HAP-1 (cell line): ENCODE measurements at regions not wholly inside any gene's neighbourhood (a gene's known extent, or its start where the extent isn't known, plus 50 kb on each side); places are given as distances from the start of the nearest gene placed in this dataset.

Experiments used
- DNase-seq, 2 experiments: peaks; one replicate each; pipeline ENCODE4 v3.0.0-alpha.2; 2016 to 2020; ENCODE audit warnings: low spot score in 2 of 2
- H3K27me3 ChIP-seq: fragments of 250-450 bp; sonication (Bioruptor Pico); 2 replicates; pipeline ENCODE4 v1.5.1; 2020; ENCODE audit warnings: low read depth, mild to moderate bottlenecking, moderate library complexity
- H3K36me3 ChIP-seq: fragments of 250-450 bp; sonication (Bioruptor Pico); replicated peaks from 2 replicates; pipeline ENCODE4 v1.5.1; 2020; ENCODE audit warnings: mild to moderate bottlenecking
- H3K4me1 ChIP-seq: fragments of 250-450 bp; sonication (Bioruptor Pico); 2 replicates; pipeline ENCODE4 v1.5.1; 2020; ENCODE audit warnings: mild to moderate bottlenecking
- H3K4me3 ChIP-seq: fragments of 250-450 bp; sonication (Bioruptor Pico); 2 replicates; pipeline ENCODE4 v1.5.1; 2020; ENCODE audit warnings: mild to moderate bottlenecking, moderate library complexity
- H3K9me3 ChIP-seq: fragments of 250-450 bp; sonication (Bioruptor Pico); 2 replicates; pipeline ENCODE4 v1.5.1; 2020; ENCODE audit warnings: mild to moderate bottlenecking, moderate library complexity
- in situ Hi-C: fragments of 300-500 bp; cut with MboI; formaldehyde crosslinking; loops from 3 replicates; pipeline ENCODE4 v1.14.3; 2020; ENCODE audit warnings: low sequenced_read_pairs, inconsistent platforms, mixed read lengths

DNA sequence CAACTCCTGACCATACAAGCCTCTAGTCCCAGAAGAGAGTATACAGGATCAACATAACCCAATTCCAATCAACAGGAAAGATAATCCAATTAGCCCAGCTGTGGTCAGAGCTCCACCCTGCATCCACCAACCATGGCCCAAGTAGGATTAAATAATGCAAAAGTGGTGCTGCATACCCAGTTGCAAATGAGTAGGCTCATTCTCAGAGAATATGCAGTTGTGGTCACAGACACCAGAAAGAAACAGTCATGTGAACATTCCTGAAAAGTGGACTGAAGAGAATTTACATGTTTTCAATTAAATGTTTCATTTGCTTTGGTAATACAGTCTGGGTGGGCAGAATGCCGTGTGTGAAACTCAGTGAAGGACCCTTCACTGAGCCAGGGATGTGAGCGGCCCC, 167.2 kb upstream of the BMP4 start:
- Histone ChIP-seq H3K27me3 (no peaks in the 10 kb centered on the region), H3K4me3 (no peak overlapping the region), H3K9me3 (no peaks in the 10 kb centered on the region), H3K36me3 (no peaks in the 10 kb centered on the region), H3K4me1 (no peaks in the 10 kb centered on the region)
- DNase-seq = no peak
- in situ Hi-C loops = no loop called here

DNA sequence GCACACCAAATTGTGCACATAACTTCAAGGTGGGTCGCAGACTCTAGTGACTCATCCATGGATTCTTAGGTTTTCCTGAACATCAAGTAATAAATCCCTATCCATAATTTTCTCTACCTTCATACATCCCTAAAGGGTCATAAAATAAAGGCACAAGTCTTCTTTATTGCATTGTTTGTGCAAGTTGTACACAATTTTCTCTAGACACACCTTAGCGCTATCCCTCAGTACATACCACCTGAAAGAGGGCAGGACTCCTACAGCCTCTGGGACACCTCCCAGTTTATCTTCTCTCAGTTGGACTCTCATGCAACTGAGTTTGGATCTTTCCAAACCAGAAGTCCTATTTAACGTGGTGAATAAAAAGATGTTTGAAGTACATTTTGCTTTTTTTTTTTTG, 168.5 kb upstream of the BMP4 start:
- no peaks in the 10 kb centered on the region for H3K9me3 ChIP-seq
- H3K4me3 ChIP-seq = no peak overlapping the region
- H3K36me3 ChIP-seq = no peaks in the 10 kb centered on the region
- no peaks in the 10 kb centered on the region for H3K27me3 ChIP-seq
- no peak for DNase-seq
- in situ Hi-C loops = no loop called here
- H3K4me1 ChIP-seq = no peaks in the 10 kb centered on the region

DNA sequence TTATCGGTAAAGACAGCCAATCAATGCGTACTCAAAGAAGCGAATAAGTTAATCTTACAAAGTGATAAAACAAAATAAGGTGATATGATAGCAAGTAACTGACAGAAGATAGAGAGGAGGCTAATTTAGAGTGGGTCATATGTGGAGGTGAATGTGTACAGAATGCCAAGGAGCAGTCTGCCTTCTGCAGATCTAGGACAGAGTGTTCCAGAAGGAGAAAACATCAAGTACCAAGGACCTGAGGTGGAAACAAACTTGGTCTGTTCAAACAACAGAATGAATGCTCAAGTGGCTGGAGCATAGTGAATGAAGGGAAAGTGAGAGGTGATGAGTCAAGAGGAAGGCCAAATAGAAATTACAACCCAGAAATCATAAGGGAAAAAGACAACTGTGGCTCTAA, 170.3 kb upstream of the BMP4 start:
- H3K36me3 ChIP-seq = no peaks in the 10 kb centered on the region
- no peak overlapping the region for H3K4me3 ChIP-seq
- in situ Hi-C loops = no loop called here
- no peak for DNase-seq
- no peaks in the 10 kb centered on the region for H3K27me3 ChIP-seq
- no peaks in the 10 kb centered on the region for H3K4me1 ChIP-seq
- no peaks in the 10 kb centered on the region for H3K9me3 ChIP-seq

DNA sequence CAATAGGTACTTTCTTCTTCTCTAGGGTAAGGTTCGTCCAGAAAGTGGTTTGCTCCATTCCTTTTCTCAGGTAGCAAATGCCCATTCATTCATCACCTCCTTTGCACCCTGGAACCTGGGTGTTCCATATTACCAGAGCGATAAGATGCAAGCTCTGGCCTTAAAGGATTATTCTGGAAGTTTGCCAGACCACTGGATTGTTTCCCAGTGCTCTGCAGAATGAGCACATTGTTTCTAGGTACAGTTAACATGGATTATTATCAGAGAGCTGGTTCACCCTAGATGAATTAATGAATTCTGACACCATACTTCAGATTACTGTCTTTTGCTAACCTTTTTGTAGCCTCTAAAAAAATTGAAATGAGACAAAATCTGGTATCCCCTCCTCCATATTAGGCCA, 170.9 kb upstream of the BMP4 start:
- in situ Hi-C loops = no loop called here
- H3K27me3 ChIP-seq = no peaks in the 10 kb centered on the region
- DNase-seq = no peak

DNA sequence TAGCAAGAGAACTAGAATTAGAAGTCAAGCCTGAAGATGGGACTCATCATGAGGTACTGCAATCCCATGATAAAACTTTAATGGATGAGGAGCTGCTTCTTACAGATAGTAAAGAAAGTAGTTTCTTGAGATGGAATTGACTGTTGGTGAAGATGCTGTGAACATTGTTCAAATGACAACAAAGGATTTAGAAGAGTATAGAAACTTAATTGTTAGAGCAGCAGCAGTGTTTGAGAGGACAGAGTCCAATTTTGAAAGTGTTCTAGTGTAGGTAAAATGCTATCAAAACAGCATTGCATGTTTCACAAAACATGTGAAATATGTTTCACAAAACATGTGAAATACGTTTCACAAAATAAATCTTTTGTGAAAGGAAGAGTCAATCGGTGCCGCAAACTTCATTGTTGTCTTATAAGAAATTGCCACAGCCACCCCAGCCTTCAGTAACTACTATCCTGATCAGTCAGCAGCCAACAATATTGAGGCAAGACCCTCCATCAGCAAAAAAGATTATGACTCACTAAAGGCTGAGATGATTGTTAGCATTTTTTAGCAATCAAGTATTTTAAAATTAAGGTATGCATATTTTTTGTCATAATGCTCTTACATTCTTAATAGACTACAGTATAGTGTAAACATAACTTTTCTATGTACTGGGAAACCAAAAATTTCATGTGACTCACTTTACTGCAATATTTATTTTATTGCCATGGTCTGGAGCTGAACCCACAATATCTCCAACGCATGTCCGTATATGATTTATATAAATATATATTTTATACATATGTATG, 173.4 kb upstream of the BMP4 start:
- no peak for DNase-seq
- in situ Hi-C loops = no loop called here
- no peak overlapping the region for H3K4me3 ChIP-seq
- H3K9me3 ChIP-seq = no peaks in the 10 kb centered on the region
- peaks cover 3% of the 10 kb centered on the region; the same call in 1 of the 2 replicates for H3K27me3 ChIP-seq
- H3K4me1 ChIP-seq = no peaks in the 10 kb centered on the region
- H3K36me3 ChIP-seq = no peaks in the 10 kb centered on the region

More for the DNA sequence above, 170.9 kb upstream of the BMP4 start:
- Histone ChIP-seq H3K4me1 (no peaks in the 10 kb centered on the region), H3K4me3 (no peak overlapping the region), H3K36me3 (no peaks in the 10 kb centered on the region), H3K9me3 (no peaks in the 10 kb centered on the region)

- no peak for DNase-seq
- peaks cover 3% of the 10 kb centered on the region; the same call in 1 of the 2 replicates for H3K27me3 ChIP-seq
- no peaks in the 10 kb centered on the region for H3K9me3 ChIP-seq
- H3K4me1 ChIP-seq = no peaks in the 10 kb centered on the region
- in situ Hi-C loops = no loop called here
- H3K36me3 ChIP-seq = no peaks in the 10 kb centered on the region
- H3K4me3 ChIP-seq = no peak overlapping the region
Observed at GRCh38 chr14:54132496-54132895, 175.9 kb upstream of the BMP4 start.

- Histone ChIP-seq H3K4me3 (no peak overlapping the region), H3K36me3 (no peaks in the 10 kb centered on the region), H3K4me1 (no peaks in the 10 kb centered on the region), H3K9me3 (no peaks in the 10 kb centered on the region), H3K27me3 (peaks cover 3% of the 10 kb centered on the region; the same call in 1 of the 2 replicates)
- in situ Hi-C loops = no loop called here
- no peak for DNase-seq
Observed at GRCh38 chr14:54133896-54134295, 177.3 kb upstream of the BMP4 start.

- no peaks in the 10 kb centered on the region for H3K4me1 ChIP-seq
- H3K4me3 ChIP-seq = no peak overlapping the region
- in situ Hi-C loops = no loop called here
- H3K36me3 ChIP-seq = no peaks in the 10 kb centered on the region
- H3K27me3 ChIP-seq = peaks cover 3% of the 10 kb centered on the region; the same call in 1 of the 2 replicates
- DNase-seq = no peak
- H3K9me3 ChIP-seq = no peaks in the 10 kb centered on the region
Observed at GRCh38 chr14:54135804-54136280, 179.2 kb upstream of the BMP4 start.

- Histone ChIP-seq H3K36me3 (no peaks in the 10 kb centered on the region), H3K4me1 (no peaks in the 10 kb centered on the region), H3K4me3 (no peak overlapping the region), H3K27me3 (peaks cover 3% of the 10 kb centered on the region; the same call in 1 of the 2 replicates), H3K9me3 (no peaks in the 10 kb centered on the region)
- in situ Hi-C loops = no loop called here
- no peak for DNase-seq
Observed at GRCh38 chr14:54136894-54137613, 180.4 kb upstream of the BMP4 start.

- no peaks in the 10 kb centered on the region for H3K9me3 ChIP-seq
- H3K27me3 ChIP-seq = peaks cover 3% of the 10 kb centered on the region; the same call in 1 of the 2 replicates
- no peak overlapping the region for H3K4me3 ChIP-seq
- H3K4me1 ChIP-seq = no peaks in the 10 kb centered on the region
- in situ Hi-C loops = no loop called here
- no peak for DNase-seq
- H3K36me3 ChIP-seq = no peaks in the 10 kb centered on the region
Observed at GRCh38 chr14:54137614-54137961, 181.0 kb upstream of the BMP4 start.

DNA sequence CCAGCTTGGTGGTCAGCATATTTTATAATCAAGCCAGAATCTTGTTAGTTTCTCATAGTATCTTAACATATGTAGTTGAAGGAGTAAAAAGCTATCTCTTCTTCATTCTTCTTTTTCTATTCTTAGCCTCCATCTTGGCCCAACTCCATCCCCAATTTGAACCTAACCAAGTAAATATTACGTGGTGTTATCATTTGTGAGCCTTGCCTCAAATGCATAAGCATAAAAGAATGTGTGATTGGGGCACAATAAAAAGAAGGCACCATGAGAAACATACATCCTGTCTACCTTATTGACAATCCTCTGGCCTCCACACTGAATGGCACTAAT, 181.4 kb upstream of the BMP4 start:
- in situ Hi-C loops = no loop called here
- no peak overlapping the region for H3K4me3 ChIP-seq
- DNase-seq = no peak
- H3K27me3 ChIP-seq = peaks cover 3% of the 10 kb centered on the region; the same call in 1 of the 2 replicates
- no peaks in the 10 kb centered on the region for H3K36me3 ChIP-seq
- no peaks in the 10 kb centered on the region for H3K4me1 ChIP-seq
- no peaks in the 10 kb centered on the region for H3K9me3 ChIP-seq

- H3K27me3 ChIP-seq = peaks cover 3% of the 10 kb centered on the region; the same call in 1 of the 2 replicates
- no peak for DNase-seq
- in situ Hi-C loops = no loop called here
- H3K4me3 ChIP-seq = no peak overlapping the region
- no peaks in the 10 kb centered on the region for H3K4me1 ChIP-seq
- no peaks in the 10 kb centered on the region for H3K36me3 ChIP-seq
- no peaks in the 10 kb centered on the region for H3K9me3 ChIP-seq
Observed at GRCh38 chr14:54138354-54139038, 181.9 kb upstream of the BMP4 start.

DNA sequence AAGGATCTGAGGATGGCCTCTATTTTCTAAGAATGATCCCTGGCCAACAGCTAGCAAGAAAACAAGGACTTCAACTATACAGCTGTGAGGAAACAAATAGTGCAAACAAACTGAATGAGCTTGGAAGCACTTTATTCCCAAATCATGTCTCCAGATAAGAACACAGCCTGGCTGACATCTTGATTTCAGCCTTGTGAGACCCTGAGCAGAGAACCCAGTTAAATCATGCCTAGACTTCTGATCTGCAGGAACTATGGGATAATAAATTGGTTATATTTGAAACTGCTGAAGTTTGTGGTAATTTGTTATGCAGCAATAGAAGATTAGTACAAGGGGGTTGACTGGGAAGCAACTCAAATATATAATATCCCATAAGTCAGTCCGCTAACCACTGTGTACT, 183.9 kb upstream of the BMP4 start:
- Histone ChIP-seq H3K27me3 (no peaks in the 10 kb centered on the region), H3K4me1 (no peaks in the 10 kb centered on the region), H3K4me3 (no peak overlapping the region), H3K9me3 (no peaks in the 10 kb centered on the region), H3K36me3 (no peaks in the 10 kb centered on the region)
- in situ Hi-C loops = no loop called here
- no peak for DNase-seq

DNA sequence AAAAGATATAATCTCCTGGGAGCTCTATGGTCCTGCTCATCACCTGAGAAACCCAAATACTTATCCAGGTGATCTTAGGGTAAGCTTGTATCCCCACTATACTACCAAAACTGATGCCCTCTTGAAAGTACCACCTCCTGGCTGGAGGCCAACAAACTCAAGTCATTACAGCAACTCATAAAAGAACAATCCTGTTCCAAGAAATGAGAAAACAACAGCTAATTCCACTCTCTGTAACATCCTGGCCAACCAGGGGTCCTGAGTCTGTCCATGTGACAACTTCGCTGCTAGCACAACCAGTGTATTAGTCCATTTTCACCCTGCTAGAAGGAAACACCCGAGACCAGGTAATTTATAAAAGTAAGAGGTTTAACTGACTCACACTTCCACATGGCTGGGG, 190.0 kb upstream of the BMP4 start:
- Histone ChIP-seq H3K27me3 (no peaks in the 10 kb centered on the region), H3K36me3 (no peaks in the 10 kb centered on the region), H3K4me1 (no peaks in the 10 kb centered on the region), H3K4me3 (no peak overlapping the region), H3K9me3 (no peaks in the 10 kb centered on the region)
- in situ Hi-C loops = no loop called here
- DNase-seq = no peak
